ENCODE measurements at regions not wholly inside any gene's neighbourhood (a gene's known extent, or its start where the extent isn't known, plus 50 kb on each side); places are given as distances from the start of the nearest gene placed in this dataset.

DNA sequence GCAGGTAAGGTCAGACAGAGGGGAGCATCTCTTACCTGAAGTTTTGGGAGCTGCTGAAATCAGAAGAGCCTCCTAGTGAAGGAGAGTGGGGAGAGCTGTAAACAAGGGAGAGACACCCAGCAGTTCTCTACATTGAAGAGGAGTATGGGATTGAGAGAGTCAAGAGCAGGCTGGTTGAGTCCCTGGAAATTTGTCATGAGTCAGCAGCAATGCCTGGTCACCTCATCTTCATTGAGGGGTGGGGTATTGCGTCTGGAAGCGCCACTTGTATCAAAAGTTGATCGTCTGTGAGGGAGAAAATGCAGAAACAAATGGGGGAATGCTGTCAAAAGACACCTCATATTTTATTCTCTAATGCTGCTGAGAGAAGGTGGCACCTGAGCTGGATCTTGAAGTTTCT, 256.6 kb upstream of the CFAP20DC start:
- no peak for TF ChIP-seq CTCF (IDR thresholded peaks at IDR 0.05; ENCODE audit: poor library complexity, severe bottlenecking)
- TF ChIP-seq TAF1 (IDR thresholded peaks at IDR 0.05; ENCODE audit: low read depth), result no peak
- no peak for TF ChIP-seq MXI1 (conservative IDR thresholded peaks at IDR 0.05; ENCODE audit: poor library complexity, severe bottlenecking)
- TF ChIP-seq EZH2 (IDR thresholded peaks at IDR 0.05; ENCODE audit: borderline replicate concordance, insufficient read depth, low read length, poor library complexity, severe bottlenecking), result no peak
- TF ChIP-seq POLR2AphosphoS5 (IDR thresholded peaks at IDR 0.05), result no peak
- TF ChIP-seq EP300 (conservative IDR thresholded peaks at IDR 0.05; ENCODE audit: poor library complexity, severe bottlenecking), result no peak
- no peak for TF ChIP-seq RAD21 (conservative IDR thresholded peaks at IDR 0.05)
- TF ChIP-seq SMC3 (conservative IDR thresholded peaks at IDR 0.05; ENCODE audit: poor library complexity), result no peak
- TF ChIP-seq, protein P1, sequence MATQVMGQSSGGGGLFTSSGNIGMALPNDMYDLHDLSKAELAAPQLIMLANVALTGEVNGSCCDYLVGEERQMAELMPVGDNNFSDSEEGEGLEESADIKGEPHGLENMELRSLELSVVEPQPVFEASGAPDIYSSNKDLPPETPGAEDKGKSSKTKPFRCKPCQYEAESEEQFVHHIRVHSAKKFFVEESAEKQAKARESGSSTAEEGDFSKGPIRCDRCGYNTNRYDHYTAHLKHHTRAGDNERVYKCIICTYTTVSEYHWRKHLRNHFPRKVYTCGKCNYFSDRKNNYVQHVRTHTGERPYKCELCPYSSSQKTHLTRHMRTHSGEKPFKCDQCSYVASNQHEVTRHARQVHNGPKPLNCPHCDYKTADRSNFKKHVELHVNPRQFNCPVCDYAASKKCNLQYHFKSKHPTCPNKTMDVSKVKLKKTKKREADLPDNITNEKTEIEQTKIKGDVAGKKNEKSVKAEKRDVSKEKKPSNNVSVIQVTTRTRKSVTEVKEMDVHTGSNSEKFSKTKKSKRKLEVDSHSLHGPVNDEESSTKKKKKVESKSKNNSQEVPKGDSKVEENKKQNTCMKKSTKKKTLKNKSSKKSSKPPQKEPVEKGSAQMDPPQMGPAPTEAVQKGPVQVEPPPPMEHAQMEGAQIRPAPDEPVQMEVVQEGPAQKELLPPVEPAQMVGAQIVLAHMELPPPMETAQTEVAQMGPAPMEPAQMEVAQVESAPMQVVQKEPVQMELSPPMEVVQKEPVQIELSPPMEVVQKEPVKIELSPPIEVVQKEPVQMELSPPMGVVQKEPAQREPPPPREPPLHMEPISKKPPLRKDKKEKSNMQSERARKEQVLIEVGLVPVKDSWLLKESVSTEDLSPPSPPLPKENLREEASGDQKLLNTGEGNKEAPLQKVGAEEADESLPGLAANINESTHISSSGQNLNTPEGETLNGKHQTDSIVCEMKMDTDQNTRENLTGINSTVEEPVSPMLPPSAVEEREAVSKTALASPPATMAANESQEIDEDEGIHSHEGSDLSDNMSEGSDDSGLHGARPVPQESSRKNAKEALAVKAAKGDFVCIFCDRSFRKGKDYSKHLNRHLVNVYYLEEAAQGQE (IDR thresholded peaks at IDR 0.05; ENCODE audit: borderline replicate concordance), result no peak
- Histone ChIP-seq H4K20me1 (ENCODE audit: insufficient read depth) (no peaks in the 10 kb centered on the region), H3K9ac (ENCODE audit: low read length) (no peak overlapping the region), H3K79me2 (replicated peaks; ENCODE audit: insufficient read depth, low read length) (no peaks in the 10 kb centered on the region), H2AFZ (ENCODE audit: low read depth, low read length) (no peak overlapping the region), H3K4me2 (ENCODE audit: low read length) (no peak overlapping the region), H3K9me3 (ENCODE audit: low read length) (no peaks in the 10 kb centered on the region), H3F3A (ENCODE audit: insufficient read depth, low read length, poor library complexity, severe bottlenecking) (no peaks in the 10 kb centered on the region), H3K27ac (ENCODE audit: low read length) (no peak overlapping the region), H3K9me2 (ENCODE audit: insufficient read depth, low read length) (no peaks in the 10 kb centered on the region), H3K4me3 (ENCODE audit: low read length) (no peak overlapping the region), H3K36me3 (ENCODE audit: insufficient read depth, low read length) (no peaks in the 10 kb centered on the region), H3K27me3 (ENCODE audit: insufficient read depth, low read depth, low read length) (no peaks in the 10 kb centered on the region)

DNA sequence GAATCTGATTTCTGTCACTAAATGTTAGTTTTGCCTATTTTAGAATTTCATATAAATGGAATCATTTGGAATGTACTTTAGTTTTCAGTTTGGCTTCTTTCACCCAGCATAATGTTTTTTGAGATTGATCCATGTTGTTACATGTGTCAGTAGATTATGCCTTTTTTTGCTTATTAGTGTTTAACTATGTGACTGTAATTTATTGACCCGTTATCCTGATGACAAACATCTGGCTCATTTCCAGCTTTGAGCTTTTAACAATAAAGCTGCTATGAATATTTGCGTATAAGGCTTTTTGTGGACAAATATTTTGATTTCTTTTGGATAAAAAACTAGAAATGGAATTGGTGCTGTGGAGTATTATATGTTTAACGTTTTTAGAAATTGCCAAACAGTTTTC, 254.5 kb upstream of the CFAP20DC start:
- no peaks in the 10 kb centered on the region for H3K9me2 ChIP-seq (ENCODE audit: insufficient read depth, low read length)
- H2AFZ ChIP-seq (ENCODE audit: low read depth, low read length), result no peak overlapping the region
- no peak for TF ChIP-seq CTCF (IDR thresholded peaks at IDR 0.05; ENCODE audit: poor library complexity, severe bottlenecking)
- TF ChIP-seq RAD21 (conservative IDR thresholded peaks at IDR 0.05), result no peak
- no peak for TF ChIP-seq TAF1 (IDR thresholded peaks at IDR 0.05; ENCODE audit: low read depth)
- no peak for TF ChIP-seq EP300 (conservative IDR thresholded peaks at IDR 0.05; ENCODE audit: poor library complexity, severe bottlenecking)
- H3K9me3 ChIP-seq (ENCODE audit: low read length), result no peaks in the 10 kb centered on the region
- no peak overlapping the region for H3K4me3 ChIP-seq (ENCODE audit: low read length)
- no peak overlapping the region for H3K9ac ChIP-seq (ENCODE audit: low read length)
- H4K20me1 ChIP-seq (ENCODE audit: insufficient read depth), result no peaks in the 10 kb centered on the region
- H3K36me3 ChIP-seq (ENCODE audit: insufficient read depth, low read length), result no peaks in the 10 kb centered on the region
- no peak overlapping the region for H3K4me2 ChIP-seq (ENCODE audit: low read length)
- no peaks in the 10 kb centered on the region for H3K27me3 ChIP-seq (ENCODE audit: insufficient read depth, low read depth, low read length)
- no peak overlapping the region for H3K27ac ChIP-seq (ENCODE audit: low read length)
- no peaks in the 10 kb centered on the region for H3K79me2 ChIP-seq (replicated peaks; ENCODE audit: insufficient read depth, low read length)
- no peaks in the 10 kb centered on the region for H3F3A ChIP-seq (ENCODE audit: insufficient read depth, low read length, poor library complexity, severe bottlenecking)

Data from neural cell (in vitro differentiated cells).